ENCODE measurements at regions not wholly inside any gene's neighbourhood (a gene's known extent, or its start where the extent isn't known, plus 50 kb on each side); places are given as distances from the start of the nearest gene placed in this dataset.

DNA sequence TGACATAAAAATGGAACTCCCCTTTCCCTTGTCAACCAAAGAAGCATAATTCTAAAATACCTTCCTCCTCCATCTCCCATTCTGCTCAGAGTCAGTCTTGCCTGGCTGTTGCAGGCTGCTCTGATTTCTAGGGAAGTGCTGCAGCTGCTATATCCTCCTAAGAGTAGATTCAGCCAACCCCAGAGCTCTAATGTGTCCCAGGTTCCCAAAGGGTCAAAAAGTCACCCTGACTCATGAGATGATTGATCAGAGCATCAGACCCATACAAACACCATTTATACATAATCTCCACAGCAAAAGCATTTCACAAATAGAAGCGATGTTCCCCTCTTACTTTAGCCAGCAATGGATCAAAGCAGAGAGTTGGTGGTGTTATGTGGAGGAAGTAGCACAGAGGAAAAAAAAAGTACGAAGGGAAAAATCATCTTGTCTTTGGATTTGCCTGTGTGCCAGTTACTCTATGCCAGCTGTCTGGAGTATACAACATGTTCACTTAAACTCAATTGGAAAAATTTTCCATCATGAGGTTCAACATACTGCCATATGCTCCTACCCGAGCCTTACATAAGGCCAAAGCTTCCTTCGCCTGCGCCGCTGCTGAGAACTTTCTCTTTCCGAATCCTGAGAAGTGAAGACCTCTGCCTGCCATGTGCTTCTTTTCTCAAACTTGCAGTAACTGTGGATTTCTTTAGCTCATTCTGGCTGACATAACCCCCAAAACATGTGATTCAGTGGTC is 258.0 kb downstream of the TLE4 start:
- Histone ChIP-seq H3K4me1 (ENCODE audit: control insufficient read depth, insufficient read depth, low read length) (no peaks in the 10 kb centered on the region), H3K27me3 (ENCODE audit: control insufficient read depth, insufficient read depth) (no peaks in the 10 kb centered on the region), H3K9me3 (ENCODE audit: control insufficient read depth, low read length) (no peaks in the 10 kb centered on the region), H3K27ac (ENCODE audit: low read length) (no peak overlapping the region), H3K4me3 (ENCODE audit: low read length) (no peak overlapping the region)
- WGBS = 92% methylated on average over 7 of the region's 7 CpGs
- DNase-seq (no peak), ATAC-seq (no peak)
- intact Hi-C loops (cut with DNase I) = no loop called here

DNA sequence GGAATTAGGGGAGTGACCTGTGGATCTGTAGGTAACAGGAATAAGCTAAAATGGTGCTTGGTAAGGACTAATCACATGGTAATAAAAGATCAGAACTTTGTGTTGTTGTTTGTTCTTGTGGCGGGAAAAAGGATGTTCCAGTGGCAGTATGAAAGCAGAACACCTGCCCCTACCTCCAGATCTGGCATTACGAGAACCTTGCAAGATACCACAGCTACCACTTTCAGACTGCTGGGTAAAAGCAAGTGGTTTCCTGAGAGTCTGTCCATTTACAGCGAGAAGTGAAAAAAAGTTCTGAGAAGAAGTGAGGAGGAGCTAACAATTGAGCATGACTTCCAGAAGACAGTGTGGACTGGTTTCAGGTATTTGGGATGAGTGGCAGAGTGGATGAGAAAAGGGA is 252.5 kb downstream of the TLE4 start:
- DNase-seq (no peak), ATAC-seq (no peak)
- H3K27me3 ChIP-seq (ENCODE audit: control insufficient read depth, insufficient read depth) = no peaks in the 10 kb centered on the region
- no peak overlapping the region for H3K27ac ChIP-seq (ENCODE audit: low read length)
- 89% methylated on average over 3 of the region's 3 CpGs for WGBS
- H3K4me1 ChIP-seq (ENCODE audit: control insufficient read depth, insufficient read depth, low read length) = no peaks in the 10 kb centered on the region
- no peak overlapping the region for H3K4me3 ChIP-seq (ENCODE audit: low read length)
- intact Hi-C loops (cut with DNase I) = no loop called here
- no peaks in the 10 kb centered on the region for H3K9me3 ChIP-seq (ENCODE audit: control insufficient read depth, low read length)

DNA sequence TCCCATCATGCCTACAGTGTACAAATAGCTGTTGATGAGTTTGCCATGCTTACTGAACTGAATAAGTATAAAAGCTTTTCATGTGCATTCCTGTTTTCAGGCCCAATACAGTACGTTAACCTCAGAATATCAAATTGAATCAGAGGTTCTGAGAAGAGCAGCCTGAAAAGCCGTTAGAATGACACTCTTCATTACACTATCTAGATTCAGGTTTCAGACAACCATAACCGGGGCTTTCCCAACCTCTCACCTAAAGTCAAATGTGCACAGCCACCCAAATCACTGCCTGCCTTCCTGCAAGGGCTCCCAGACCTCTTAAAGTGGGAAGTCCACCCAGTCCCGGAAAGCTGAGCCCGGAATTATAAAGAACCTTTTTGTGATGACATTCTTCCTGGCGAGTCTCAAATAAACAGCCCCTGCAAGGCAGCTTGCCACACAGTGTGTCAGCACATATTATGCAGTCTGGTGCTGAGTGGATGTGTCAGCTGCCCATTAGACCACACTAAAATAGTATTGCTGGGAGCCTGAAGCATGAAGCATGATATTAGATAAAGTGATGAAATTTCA is 245.8 kb downstream of the TLE4 start:
- ATAC-seq = peak; percentile 41 to 46
- Histone ChIP-seq H3K4me3 (ENCODE audit: low read length) (no peak overlapping the region), H3K9me3 (ENCODE audit: control insufficient read depth, low read length) (no peaks in the 10 kb centered on the region), H3K27ac (ENCODE audit: low read length) (no peak overlapping the region), H3K4me1 (ENCODE audit: control insufficient read depth, insufficient read depth, low read length) (no peaks in the 10 kb centered on the region), H3K27me3 (ENCODE audit: control insufficient read depth, insufficient read depth) (no peaks in the 10 kb centered on the region)
- 44% methylated on average over 6 of the region's 6 CpGs for WGBS
- intact Hi-C loops (cut with DNase I) = no loop called here
- DNase-seq = peak; percentile 23 to 57 (median 43)

DNA sequence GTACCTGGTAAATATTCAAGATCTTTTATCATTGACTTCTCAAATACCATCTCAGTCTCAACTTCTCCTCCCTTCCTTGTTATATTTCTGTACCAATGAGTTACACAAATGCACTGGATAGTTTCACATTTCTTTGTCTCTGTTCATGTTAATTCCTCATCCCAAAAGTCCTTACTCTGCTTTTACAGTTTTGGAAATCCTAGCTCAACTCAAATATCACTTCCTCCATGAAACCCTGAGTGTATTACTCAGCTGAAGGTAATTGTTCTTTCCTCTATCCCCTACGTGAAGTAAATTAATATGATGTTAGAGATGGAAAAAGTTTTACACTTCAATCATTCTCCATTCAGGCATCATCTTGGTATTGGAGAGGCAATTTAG is 241.5 kb downstream of the TLE4 start:
- DNase-seq (no peak), ATAC-seq (no peak)
- Histone ChIP-seq H3K27me3 (ENCODE audit: control insufficient read depth, insufficient read depth) (no peaks in the 10 kb centered on the region), H3K4me1 (ENCODE audit: control insufficient read depth, insufficient read depth, low read length) (no peaks in the 10 kb centered on the region), H3K4me3 (ENCODE audit: low read length) (no peak overlapping the region), H3K9me3 (ENCODE audit: control insufficient read depth, low read length) (no peaks in the 10 kb centered on the region), H3K27ac (ENCODE audit: low read length) (no peak overlapping the region)
- intact Hi-C loops (cut with DNase I) = no loop called here
- 51% methylated on average over 1 of the region's 1 CpG for WGBS

DNA sequence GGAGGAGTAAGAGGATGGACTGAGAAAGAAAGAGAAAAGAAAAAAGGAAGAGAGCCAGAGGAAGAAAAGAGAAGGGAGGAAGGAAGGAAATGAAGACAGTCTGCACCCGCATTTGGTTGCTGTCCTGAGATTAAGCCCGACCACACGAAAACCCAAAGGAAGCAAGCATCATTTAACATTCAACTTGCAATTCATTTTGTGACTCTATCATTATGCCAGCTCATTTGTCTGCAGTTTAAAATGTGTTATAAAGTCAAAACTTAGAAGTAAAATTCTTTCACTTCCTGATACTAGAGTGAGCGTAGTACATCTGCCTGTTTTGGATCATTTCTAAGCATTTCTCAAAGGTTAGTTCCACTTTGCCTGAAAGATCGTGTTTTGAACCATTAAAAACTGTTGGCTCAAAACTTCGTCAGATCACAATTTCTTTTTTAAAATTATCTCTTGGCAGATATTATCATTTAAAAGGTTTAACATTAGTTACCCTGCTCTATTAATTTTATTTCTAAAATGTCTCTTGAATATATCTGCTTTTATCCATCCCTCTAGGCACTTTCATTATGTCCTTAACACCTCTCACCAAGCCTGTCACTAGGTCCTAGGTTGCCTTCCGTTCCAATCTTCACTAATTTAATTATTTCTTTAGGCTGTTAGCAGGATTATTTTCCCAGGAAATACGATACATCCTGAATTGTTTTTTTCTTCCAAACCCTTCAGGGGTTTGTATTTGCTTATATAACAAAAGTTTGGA is 240.9 kb downstream of the TLE4 start:
- no peak overlapping the region for H3K4me3 ChIP-seq (ENCODE audit: low read length)
- WGBS = 43% methylated on average over 8 of the region's 8 CpGs
- no peak overlapping the region for H3K27ac ChIP-seq (ENCODE audit: low read length)
- no peaks in the 10 kb centered on the region for H3K9me3 ChIP-seq (ENCODE audit: control insufficient read depth, low read length)
- H3K4me1 ChIP-seq (ENCODE audit: control insufficient read depth, insufficient read depth, low read length) = no peaks in the 10 kb centered on the region
- DNase-seq (no peak), ATAC-seq (no peak)
- intact Hi-C loops (cut with DNase I) = no loop called here
- H3K27me3 ChIP-seq (ENCODE audit: control insufficient read depth, insufficient read depth) = no peaks in the 10 kb centered on the region

DNA sequence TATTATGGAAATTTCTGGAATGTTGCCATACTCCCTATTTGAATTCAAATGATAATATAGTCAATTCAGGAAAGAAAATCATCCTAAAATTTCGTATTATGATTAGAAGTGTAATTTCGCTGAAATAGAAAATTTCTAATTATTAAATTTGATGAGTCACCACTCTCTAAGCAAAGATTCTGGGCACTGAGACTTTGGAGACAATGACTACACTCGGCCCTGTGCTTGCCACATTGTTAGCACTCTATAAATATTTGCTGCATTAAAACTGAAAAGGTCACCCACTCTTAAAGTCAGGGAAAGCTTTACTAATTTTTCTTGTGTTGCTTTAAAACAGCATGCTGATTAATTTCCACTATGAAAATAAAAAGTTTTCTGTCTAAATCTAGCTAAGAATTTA is 240.3 kb downstream of the TLE4 start:
- H3K4me3 ChIP-seq (ENCODE audit: low read length) = no peak overlapping the region
- no peaks in the 10 kb centered on the region for H3K27me3 ChIP-seq (ENCODE audit: control insufficient read depth, insufficient read depth)
- intact Hi-C loops (cut with DNase I) = no loop called here
- no peak overlapping the region for H3K27ac ChIP-seq (ENCODE audit: low read length)
- no peak for DNase-seq
- H3K4me1 ChIP-seq (ENCODE audit: control insufficient read depth, insufficient read depth, low read length) = no peaks in the 10 kb centered on the region
- ATAC-seq = no peak
- 65% methylated on average over 3 of the region's 3 CpGs for WGBS
- H3K9me3 ChIP-seq (ENCODE audit: control insufficient read depth, low read length) = no peaks in the 10 kb centered on the region

DNA sequence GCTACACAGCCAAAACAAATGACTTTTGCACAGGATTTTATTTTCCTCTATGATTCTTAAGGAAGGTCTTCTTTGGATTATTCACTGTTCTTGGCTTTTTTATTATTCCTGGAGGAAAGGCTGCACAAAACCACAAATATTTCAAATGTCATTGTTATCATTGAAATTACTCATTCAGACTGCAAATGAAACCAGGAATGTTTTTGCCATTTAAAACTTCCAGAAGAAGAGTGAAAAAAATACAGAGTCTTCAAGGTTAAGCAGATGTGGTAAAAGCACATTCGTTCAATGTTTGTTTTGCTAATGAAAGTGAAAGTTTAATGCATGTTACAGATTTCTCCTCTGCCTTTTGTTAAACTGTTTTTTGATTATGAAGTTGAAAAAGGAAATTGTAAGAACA is 238.2 kb downstream of the TLE4 start:
- H3K27ac ChIP-seq (ENCODE audit: low read length) = no peak overlapping the region
- intact Hi-C loops (cut with DNase I) = no loop called here
- ATAC-seq = no peak

DNA sequence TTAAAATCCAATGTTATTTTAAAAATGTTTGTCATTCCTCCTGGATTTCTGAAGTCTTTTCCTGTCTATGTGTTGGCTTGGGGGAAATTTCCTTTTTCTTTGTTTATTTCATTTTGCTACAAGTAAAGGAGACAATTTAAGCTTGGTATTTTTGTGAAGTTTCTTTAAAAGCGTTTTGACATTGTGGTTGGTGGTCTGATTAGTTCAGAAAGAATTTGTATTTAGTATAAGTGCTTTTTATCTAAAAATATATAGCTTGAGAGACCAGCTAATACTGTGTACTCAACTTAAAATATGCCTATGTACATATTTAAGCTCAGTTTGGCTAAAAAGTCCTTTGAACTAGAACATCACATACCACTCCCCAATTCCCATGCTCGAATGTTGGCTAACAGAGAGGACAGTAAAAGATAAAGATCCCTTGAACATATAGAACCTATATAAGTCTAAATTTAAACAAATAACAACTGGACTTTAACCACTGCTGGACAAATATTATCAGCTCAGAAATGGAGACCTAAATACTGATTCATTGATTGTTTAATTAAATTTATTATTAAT is 237.6 kb downstream of the TLE4 start:
- no peak overlapping the region for H3K27ac ChIP-seq (ENCODE audit: low read length)
- no peaks in the 10 kb centered on the region for H3K4me1 ChIP-seq (ENCODE audit: control insufficient read depth, insufficient read depth, low read length)
- H3K27me3 ChIP-seq (ENCODE audit: control insufficient read depth, insufficient read depth) = no peaks in the 10 kb centered on the region
- DNase-seq = no peak
- ATAC-seq = no peak
- intact Hi-C loops (cut with DNase I) = no loop called here
- H3K4me3 ChIP-seq (ENCODE audit: low read length) = no peak overlapping the region
- no peaks in the 10 kb centered on the region for H3K9me3 ChIP-seq (ENCODE audit: control insufficient read depth, low read length)
- 66% methylated on average over 2 of the region's 2 CpGs for WGBS

More for the DNA sequence above, 238.2 kb downstream of the TLE4 start:
- no peak for DNase-seq
- 22% methylated on average over 1 of the region's 1 CpG for WGBS
- H3K4me3 ChIP-seq (ENCODE audit: low read length) = no peak overlapping the region
- H3K27me3 ChIP-seq (ENCODE audit: control insufficient read depth, insufficient read depth) = no peaks in the 10 kb centered on the region
- H3K9me3 ChIP-seq (ENCODE audit: control insufficient read depth, low read length) = no peaks in the 10 kb centered on the region
- no peaks in the 10 kb centered on the region for H3K4me1 ChIP-seq (ENCODE audit: control insufficient read depth, insufficient read depth, low read length)

DNA sequence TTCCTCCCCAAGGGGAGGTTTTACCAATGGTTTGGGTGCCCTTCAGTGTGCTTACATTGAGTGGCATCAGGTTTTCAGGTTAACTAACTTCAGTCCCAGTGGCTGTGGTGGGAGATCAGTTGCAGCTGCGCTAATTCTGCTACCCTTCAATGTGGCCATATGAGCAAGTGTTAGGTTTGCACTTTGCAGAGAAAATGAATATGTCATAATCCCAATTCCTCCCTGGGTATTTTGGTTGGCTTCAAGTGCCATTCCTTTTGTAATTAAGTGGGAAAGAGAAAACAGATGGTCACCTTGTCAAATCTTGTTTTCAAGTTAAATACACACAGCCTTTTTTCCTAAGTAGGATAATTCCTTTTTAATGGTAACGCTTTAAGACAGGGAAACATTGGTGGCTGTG is 236.2 kb downstream of the TLE4 start:
- no peaks in the 10 kb centered on the region for H3K27me3 ChIP-seq (ENCODE audit: control insufficient read depth, insufficient read depth)
- DNase-seq (no peak), ATAC-seq (no peak)
- intact Hi-C loops (cut with DNase I) = no loop called here
- H3K27ac ChIP-seq (ENCODE audit: low read length) = no peak overlapping the region
- H3K4me3 ChIP-seq (ENCODE audit: low read length) = no peak overlapping the region
- H3K9me3 ChIP-seq (ENCODE audit: control insufficient read depth, low read length) = no peaks in the 10 kb centered on the region
- no peaks in the 10 kb centered on the region for H3K4me1 ChIP-seq (ENCODE audit: control insufficient read depth, insufficient read depth, low read length)
- WGBS = 71% methylated on average over 2 of the region's 2 CpGs

DNA sequence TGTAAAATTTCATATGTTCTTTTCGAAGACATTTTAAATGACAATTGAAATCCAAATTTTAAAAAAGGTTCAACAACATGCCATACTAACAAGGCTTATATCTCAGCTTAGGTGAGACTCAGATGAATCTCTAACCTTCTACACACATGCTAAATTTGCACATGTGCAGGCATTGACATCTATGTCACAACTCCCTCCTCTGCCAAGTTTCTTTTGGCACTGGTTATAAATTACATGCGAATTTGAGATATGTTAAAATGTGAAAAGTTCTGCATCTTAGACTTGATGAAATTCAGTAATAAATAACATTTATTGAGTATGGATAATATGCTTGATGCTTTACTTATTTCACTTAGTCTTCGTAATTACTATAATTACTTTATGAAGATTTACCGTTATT is 234.3 kb downstream of the TLE4 start:
- no peak overlapping the region for H3K27ac ChIP-seq (ENCODE audit: low read length)
- WGBS = 70% methylated on average over 4 of the region's 4 CpGs
- ATAC-seq = no peak
- H3K9me3 ChIP-seq (ENCODE audit: control insufficient read depth, low read length) = no peaks in the 10 kb centered on the region
- no peak overlapping the region for H3K4me3 ChIP-seq (ENCODE audit: low read length)
- no peak for DNase-seq
- intact Hi-C loops (cut with DNase I) = no loop called here
- H3K4me1 ChIP-seq (ENCODE audit: control insufficient read depth, insufficient read depth, low read length) = no peaks in the 10 kb centered on the region
- no peaks in the 10 kb centered on the region for H3K27me3 ChIP-seq (ENCODE audit: control insufficient read depth, insufficient read depth)

DNA sequence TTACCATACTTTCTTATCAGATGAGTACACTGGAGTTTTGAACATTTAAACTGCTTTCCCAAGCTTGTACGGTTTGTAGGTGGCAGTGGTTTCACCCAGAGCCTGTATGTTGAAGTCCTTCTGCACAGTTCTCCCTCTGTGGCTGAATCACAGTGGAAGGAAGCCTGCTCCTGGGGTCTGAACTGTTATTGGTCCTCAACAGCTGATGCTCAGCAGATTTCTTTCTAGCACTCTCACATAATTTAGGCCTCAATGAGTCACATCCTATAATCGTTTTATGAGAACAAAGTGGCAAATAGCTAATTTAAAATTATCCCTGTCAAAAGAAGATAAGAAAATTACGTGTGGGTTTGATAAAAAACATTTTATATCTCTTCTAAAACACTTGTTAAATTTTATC is 229.7 kb downstream of the TLE4 start:
- DNase-seq (no peak), ATAC-seq (no peak)
- no peaks in the 10 kb centered on the region for H3K4me1 ChIP-seq (ENCODE audit: control insufficient read depth, insufficient read depth, low read length)
- no peaks in the 10 kb centered on the region for H3K27me3 ChIP-seq (ENCODE audit: control insufficient read depth, insufficient read depth)
- intact Hi-C loops (cut with DNase I) = no loop called here
- 53% methylated on average over 3 of the region's 3 CpGs for whole genome bisulfite sequencing
- H3K27ac ChIP-seq (ENCODE audit: low read length) = no peak overlapping the region
- no peaks in the 10 kb centered on the region for H3K9me3 ChIP-seq (ENCODE audit: control insufficient read depth, low read length)
- H3K4me3 ChIP-seq (ENCODE audit: low read length) = no peak overlapping the region

Data from right cardiac atrium (tissue), 5 donors.